ENCODE measurements at regions not wholly inside any gene's neighbourhood (a gene's known extent, or its start where the extent isn't known, plus 50 kb on each side); places are given as distances from the start of the nearest gene placed in this dataset.

DNA sequence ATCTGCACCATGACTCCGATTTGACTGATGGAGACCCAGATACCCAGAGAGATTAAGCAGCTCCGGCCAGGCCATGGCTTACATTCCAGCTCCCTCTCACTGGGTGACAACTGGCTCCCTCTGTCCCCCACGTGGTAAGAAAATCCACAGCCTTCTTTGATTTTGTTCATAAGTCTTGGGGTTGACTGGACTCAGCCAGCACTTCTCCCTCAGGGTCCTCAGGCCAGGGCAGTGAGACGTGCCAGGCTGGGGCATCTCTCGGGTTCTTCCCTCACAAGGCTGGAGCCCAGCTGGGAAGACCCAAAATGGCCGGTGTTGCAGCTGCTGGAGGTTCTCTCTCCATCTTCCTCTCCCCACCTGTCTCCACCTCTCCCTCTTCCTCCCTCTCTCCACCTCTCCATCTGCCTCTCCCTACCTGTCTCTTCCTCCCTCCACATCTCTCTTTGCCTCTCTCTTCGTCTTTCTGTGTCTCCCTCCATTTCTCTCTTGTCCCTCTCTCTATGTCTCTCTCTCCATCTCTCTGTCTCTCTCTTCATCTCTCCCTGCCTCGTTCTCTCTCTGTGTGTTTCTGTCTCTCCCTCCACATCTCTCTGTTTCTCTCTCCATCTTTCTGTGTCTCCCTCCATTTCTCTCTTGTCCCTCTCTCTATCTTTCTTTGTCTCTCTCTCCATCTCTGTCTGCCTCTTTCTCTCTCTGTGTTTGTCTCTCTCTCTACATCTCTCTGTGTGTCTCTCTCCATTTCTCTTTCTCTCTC, 105.3 kb downstream of the FOXL1 start:
- no peak for DNase-seq

DNA sequence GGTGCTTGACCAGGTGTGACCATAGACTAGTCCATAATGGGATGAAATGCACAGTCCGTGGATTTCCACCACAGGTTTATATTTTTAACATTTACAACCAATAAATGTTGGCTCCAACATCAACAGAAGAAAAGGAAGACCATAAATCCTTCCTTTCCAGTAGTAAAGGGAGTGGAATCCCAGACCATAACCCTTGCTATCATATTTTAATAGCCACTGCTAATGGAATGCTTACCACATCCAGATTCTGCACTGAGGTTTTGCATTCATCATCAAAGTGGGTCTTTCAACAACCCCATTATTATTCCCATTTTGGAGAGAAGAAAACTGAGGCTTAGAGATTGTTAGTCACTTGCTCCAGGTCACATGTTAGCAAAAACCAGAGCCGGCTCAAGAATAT, 106.7 kb downstream of the FOXL1 start:
- no peak for DNase-seq

DNA sequence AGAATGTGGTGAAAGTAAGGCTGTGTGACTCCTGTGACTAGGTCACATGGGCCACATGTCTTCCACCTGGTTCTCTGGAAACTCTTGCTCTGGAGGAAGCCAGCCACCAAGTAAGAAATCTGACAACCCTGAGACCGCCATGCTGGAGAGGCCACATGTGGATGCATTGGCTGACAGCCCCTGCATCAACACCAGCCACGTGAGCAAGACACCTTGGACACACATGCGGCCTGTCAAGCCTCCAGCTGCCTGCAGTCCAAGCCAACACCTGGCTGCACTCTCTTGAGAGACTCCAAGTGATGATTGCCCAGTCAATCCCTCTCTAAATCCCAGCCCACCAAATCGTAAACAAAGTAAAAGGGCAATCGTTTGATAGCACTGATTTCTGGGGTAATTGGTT, 112.6 kb downstream of the FOXL1 start:
- DNase-seq, result no peak

DNA sequence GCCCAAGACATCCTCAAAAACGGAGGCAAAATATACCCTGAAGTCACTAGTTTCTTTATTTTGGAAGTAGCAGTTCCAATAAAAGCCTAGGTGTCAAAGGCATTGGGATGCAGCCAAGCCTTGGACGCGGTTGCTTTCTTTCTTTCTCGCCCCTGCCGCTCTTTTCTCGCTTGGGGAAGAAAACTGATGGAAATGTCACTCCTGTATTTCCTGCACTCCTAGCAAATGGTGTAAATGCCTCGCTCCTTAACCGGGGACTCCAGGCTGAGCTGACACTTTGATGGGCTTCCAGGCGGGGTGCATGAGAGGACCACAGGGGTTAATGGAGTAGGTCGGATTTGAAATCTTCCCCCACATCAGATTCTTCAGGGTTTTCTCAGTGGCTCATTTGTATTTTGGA, 114.1 kb downstream of the FOXL1 start:
- no peak for DNase-seq

DNA sequence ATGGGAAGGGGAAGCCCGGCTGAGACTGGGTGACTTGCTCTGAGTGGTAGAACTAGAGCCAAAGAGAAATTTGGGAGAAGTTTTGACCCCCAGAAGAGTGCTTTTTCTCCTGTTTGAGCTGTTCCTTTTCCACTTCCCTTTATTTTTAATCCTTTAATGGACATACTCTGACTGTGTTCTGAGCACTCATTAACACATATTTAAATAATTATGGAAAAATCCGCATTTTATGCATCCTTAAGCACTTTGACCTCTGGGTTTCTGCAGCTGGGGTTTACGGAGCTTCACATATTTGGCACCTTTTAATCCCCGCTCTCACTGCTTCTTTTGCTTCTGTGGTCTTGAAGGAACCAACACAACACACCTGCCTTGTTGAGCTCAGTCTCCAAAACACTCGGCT, 114.7 kb downstream of the FOXL1 start:
- DNase-seq, result no peak

DNA sequence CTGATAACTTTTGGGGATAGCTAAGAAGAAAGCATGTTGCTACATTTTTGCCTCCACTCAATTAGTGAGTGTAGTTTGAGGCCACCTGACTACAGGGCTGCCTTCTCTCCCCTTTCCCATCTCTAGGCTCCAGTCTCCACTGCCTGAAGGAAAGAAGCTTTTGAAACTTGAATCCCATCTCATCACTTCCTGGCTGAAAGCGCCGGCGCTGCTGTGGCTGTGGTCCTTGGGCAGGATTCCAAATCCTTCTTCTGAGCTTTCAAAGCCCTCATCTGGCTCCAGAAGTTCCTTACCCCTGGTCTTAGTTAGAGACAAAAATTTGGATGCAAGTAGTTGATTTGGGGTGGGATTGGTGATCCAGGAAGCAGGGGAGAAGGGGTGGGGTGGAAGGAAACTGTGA, 119.4 kb downstream of the FOXL1 start:
- DNase-seq, result no peak

DNA sequence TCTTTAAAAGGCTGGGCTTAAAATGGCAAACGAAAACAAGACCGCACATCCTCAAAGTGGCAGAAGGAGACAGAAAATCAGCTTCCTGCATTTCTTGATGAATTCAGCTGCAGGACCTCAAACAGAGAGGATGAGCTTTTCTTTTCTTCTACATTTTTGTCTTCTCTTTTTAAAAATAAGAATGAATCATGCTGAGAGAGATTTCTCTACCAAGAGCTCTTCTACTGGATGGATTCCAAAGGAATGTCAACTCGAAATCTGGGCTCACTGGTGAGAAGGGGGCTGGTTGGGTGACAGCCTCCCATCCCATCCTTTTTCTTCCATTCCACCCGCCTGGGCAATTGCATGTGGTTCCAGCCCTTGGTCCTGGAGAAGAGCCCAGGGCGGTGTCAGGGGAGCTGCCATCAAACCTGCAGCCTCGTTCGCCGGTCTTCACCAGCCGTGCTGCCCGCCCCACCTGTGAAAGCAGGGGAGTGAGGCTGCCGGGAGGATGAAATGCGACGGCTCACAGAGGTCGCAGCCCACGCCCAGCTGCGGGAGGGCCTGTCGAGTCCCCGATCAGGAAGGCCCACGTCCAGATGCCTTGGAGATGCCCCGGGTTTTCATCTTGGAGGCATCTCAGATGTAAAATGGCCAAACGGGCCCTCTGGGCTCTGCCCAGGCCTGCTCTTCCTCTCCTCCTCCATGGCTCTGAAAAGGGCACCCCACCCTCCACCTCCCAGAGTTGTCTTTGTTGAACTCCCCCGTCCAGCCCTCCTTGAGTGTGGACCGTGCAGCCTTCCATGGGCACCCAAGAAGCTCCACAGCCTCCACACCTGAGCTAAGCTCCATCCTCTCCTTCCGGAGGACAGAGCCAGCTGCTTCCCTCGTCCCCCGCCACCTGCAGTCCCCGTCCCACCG, 121.9 kb downstream of the FOXL1 start:
- DNase-seq, result no peak

DNA sequence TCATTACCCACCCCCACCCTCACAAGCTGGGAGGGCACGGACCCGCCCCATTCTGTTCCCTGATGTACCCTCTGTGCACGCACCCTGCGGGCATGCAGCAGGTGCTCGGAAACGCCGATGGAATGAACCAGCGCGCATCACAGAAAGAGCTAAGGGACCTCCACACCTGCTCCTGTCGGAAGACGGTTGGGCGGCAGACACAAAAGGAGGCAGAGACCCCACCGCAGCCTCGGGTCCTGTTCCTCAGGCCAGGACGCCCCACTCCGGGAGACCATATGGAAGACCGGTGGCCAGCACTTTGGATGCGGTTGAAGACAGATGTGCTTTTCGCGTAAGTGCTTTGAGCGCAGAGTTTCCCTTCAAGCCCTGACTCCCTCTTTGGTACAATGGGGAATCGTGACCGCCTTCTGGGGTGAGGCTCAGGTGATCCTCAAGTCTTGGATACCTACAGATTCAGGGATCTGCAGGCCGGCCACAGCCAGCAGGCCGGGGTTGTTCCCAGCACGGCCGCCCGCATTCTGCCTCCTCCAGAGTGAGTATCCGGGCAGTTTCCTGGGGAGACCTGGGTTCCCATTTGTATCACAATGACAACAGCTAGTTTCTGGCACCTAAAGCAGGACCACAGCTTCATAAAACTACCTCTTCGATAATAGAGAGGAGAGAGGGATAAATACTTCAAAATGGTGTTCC, 123.1 kb downstream of the FOXL1 start:
- DNase-seq, result no peak

DNA sequence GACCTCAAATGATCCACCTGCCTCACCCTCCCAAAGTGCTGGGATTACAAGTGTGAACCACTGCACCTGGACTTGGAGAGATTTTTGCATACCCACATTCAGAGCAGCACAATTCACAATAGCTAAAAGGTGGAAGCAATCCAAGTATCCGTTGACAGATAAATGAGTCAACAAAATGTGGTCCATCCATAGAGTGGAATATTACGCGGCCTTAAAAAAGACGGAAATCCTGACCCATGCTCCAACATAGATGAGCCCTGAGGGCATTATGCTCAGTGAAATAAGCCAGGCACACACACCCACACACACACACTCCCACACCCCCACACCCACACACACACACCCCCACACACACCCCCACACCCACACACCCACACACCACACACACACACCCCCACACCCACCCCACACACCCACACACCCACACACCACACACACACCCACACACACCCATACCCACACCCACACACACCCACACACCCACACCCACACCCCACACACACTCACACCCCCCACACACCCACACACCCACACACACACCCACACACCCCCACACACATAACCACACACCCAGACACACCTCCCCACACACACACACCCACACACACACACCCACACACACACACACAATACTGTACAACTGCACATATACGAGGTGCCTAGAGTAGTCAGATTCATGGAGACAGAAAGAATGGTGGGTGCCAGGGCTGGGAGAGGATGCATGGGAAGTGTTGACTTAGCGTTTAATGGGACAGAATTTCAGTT, 124.7 kb downstream of the FOXL1 start:
- DNase-seq, result no peak

DNA sequence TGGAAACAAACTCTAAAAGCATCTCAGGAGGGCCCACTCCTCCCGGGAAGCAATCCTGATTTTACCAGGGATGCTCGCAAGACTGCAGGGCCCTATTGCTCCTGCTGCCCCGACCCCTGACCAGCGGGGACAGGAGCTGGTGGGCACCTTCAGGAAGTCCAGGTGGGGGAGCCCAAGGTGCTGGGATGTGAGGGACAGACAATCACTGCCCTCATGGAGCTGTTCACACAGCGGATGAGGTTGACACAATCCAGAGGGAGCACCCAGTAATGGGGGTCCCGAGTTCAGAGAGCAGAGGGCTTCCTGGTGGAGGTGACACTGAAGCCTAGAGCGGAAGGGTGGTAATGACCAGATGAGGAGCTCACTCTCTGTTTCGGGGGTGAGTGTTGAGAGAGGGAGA, 126.2 kb downstream of the FOXL1 start:
- no peak for DNase-seq

DNA sequence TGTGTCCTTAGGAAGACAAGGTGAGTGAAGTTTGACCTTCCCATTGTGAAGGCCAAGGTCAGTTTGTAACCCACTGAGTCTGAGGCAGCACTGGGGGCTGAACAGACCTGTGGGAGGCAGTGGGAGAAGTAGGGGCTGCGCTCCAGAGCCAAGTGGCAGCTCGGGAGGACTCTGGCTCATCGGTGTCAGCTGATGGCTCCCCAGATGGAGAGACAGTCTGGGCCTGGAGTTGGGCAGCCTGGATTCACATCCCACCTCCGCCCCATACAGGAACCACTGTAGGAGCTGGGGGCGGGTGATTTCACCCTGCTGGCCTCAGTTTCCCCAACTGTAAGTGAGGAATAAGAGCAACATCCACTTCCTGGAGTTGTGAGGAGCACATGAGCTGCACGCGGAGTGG, 128.4 kb downstream of the FOXL1 start:
- no peak for DNase-seq

DNA sequence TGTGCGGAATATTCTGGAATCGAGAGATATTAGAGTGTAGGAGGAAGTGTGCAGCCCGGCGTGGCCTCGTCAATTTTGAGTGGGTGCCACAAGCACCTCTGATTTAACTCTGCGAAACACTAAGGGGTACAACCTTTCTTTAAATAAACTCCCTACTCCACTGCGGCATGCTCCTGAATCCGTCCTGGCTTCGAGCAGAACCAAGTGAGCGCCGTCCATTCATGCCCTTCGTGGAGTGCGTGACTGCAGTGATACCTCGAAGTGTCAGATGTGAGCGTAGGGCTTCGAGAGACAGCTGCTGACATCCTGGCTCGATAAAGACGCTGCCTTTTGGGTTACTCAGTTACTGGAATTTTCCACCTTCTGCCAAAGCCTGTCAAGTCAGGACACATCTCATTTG, 128.8 kb downstream of the FOXL1 start:
- no peak for DNase-seq

DNA sequence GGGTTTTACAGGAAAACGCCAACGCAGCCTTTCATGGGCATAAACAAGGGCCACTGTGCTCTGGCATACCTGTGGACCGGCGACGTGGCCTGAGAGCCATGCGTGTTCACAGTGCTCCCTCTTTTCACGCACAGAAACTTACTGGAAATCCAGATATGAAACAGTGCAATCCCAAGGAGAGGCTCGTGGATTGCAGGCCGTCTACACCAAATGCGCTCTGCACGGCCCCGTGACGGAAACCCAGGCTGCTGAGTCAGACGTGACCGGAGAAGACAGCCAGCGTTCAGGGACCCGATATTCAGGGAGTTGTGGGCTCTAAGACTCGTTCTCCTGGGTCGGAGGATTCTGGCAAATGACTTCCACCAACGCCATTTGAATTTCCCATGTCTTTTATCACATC, 129.2 kb downstream of the FOXL1 start:
- DNase-seq, result no peak

DNA sequence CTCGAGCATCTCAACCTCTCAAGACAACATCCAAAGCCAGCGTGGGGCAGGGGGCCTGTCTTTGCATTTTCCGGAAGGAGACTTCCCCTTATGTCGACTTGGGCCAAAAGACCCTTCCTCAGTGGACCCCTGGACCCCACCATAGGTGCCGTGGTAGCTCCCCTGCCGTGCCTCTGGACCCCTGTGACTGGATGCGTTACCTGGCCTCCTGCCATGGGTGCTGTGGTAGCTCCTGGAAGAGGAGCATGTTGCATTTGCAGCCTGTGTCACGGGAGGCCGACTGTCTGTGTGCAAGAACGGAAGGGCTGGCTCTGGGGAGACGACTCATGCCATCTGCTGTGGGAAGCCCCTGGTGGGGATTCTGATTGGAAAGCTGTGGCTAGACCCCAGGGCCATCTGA, 130.1 kb downstream of the FOXL1 start:
- DNase-seq, result no peak

DNA sequence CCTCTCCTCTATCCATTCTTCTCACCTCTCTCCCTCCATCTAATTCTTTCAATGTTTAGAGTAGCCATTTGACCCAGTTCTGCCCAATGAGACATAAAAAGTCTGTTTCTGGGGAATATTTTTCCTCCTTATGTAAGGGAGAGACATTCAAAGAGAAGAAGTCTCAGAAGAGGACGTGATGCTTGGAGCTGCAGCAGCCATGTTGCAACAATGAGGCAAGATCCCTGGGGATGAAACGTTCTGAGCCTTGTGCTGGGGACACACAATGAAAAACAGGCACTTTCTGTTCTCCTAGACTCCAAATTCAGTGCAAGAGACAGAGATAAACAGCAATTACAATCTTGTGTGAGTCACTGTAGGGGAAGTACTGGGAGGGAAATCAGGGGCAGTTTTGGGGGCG, 130.8 kb downstream of the FOXL1 start:
- no peak for DNase-seq

DNA sequence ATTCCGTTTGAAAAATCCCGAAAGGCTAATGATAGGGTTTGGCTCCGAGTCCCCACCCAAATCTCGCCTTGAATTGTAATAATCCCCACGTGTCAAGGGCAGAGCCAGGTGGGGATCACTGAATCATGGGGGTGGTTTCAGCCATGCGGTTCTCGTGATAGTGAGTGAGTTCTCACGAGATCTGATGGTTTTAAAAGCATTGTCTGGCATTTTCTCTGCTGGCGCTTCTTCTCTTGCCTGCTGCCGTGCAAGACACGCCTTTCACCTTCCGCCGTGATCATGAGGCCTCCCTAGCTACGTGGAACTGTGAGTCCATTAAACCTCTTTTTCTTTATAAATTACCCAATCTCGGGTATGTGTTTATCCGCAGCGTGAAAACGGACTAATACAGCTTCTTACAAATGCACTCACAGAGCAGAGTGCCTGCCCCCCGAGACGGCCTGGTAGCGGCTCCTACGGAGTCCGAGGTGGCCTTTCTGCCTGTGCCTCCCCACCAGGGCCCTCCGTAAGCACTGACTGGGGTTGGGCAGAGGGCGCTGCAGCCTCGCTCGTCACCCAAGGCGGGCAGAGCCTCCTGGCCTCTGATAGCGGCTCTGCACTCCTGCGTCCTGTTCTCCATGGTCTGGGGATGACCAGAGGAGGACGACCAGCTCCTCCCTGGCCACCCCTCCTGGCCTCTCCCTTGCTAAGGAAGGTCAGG, 131.7 kb downstream of the FOXL1 start:
- no peak for DNase-seq

DNA sequence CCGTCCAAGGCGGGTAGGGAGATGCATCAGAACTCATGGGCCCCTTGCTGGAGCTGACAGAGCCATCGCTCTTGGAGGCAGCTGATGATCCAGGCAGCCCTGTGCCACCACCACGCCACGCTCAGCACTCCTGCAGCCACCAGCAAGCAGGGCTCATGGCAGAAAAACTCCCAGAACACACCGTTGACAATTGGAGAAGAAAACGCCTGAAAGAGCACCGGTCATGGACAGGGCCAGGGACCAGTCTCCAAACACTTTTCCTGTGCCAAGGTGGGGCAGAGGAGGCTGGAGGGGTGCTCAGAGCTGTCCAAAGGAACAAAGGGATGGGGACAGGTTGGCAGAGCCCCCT, 132.2 kb downstream of the FOXL1 start:
- DNase-seq, result no peak

DNA sequence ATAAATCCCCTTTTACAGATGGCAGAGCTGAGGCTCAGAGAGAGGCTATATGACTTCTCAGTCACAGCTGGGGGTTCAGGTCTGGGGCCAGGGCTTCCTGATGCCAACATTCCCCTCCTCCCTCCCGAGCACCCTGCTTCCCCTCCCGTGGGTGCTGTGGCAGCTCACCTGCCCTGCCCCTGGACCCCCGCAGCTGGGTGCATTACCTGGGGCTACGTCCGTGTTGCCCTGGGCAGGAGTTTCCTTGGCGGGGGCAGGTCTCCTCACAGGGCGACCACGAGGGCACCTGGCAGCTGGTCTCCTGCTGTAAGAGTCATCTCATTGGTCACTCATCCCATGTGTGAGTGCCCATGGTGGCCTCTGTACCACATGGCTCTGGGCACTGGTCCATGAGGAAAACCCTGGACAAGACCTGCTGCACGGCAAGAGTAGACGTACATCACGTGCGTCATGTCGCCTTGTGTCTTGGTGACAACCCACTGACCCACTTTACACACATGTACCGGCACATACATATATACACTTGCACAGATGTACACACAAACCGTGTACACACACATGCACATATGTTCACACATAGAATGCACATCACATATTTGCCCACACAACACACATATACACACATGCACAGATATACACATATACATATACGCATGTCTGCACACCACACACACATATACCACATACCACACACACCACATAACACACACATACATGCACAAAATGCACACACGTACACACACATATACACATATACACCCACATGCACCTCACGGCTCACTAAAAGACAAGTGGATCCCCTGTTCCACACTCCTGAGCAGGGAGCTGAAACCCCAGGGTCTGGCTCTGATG, 134.0 kb downstream of the FOXL1 start:
- DNase-seq, result no peak

DNA sequence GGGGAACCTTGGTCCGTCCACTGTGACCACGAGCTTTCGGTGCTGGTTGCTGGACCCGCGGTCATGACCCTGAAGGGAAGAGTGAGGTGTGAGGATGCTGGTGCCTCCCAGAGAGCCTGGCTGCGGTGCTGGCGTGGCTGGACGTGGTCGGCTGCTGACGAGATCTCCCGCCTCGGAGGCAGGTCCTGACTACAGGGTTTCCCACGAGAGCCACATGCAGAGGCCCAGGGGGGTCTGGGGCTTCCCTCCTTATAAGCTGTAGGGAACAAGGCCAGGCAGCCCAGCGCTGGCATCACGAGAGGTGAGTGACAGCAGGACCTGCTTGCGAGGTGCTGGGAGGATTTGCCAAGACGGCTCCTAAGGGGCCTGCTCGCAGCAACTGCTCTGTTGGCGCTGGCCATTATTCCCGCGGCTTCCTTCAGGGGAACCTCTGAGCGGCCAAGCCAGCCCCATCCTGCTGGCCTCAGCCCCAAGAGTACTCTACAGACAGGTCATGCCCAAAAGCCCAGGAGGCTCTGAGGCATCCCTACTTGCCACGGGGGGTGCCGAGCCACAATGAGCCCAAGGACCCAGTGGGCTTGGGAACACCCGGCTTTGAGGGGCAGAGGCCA, 134.8 kb downstream of the FOXL1 start:
- no peak for DNase-seq

DNA sequence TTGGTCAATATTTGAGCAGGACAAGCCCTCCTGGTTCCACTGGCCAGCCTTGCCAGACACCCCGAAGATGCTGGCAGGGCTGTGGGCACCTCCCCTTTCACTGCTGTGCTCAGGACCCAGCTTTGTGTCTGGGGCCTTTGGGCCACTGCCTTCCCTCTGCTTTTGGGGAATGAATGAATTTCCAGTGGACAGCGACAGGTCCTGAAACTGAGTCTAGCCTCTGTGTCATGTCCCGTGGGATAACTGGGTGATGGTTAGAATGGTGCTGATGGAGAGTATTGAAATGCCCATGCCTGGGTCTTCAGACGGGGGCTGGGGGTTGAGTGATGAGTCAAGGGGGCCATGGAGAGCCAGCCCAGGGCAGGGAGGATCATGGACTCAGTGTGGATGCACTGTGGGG, 135.8 kb downstream of the FOXL1 start:
- no peak for DNase-seq

DNA sequence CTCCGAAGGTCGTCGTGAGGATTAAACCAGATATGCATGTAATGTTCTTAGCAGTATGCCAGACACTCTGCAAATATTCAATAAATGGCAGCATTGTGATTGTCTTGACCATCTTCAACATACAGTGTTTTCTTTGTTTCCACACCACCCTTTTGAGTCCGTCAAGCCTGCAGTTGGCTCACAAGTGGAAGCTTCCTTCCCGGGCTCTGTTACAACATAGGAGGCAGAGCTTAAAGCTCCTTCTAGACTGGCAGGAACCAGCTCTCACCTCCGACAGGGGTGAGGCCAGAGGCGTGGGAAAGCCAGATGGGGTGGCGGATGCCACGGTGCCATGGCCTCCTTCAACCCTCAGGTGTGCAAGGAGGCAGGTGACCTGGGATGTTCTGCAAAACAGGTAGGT, 138.3 kb downstream of the FOXL1 start:
- no peak for DNase-seq
